IMR-90 (cell line): ENCODE measurements at regions not wholly inside any gene's neighbourhood (a gene's known extent, or its start where the extent isn't known, plus 50 kb on each side); places are given as distances from the start of the nearest gene placed in this dataset.

ENCODE experiments used
- FOS ChIP-seq: fragments of 150-350 bp; IDR thresholded peaks from 2 replicates; pipeline ENCODE4 v1.6.1; 2016; ENCODE audit warnings: low read depth, low read length
- POLR2A ChIP-seq: IDR thresholded peaks from 2 replicates; pipeline ENCODE4 v1.6.1; 2012; ENCODE audit warnings: mild to moderate bottlenecking, low read depth, low read length
- TF ChIP-seq, protein P1 (sequence below): conservative IDR thresholded peaks from 2 replicates; pipeline ENCODE4 v1.5.1; 2012; ENCODE audit warnings: mild to moderate bottlenecking, low read depth, low read length, improper control_type of control experiment

DNA sequence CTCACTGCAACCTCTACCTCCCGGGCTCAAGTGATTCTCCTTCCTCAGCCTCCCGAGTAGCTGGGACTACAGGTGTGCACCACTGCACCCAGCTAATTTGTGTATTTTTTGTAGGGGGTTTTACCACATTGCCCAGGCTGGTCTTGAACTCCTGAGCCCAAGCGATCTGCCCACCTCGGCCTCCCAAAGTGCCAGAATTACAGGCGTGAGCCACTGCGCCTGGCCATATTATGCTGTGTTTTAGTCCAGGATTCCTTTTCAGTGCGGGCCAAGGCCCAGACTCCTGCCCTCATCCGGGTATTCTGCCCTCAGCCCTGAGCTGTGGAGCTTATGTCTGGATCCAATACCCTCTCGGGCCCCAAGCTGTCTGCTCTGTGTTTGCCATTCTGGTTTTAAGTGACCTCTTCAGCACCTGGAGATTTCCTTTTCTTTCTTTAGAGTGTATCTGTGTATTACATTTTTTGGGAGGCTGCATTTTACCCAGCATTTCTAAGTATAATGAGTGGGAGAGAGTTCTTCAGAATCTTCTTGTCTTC is 114.9 kb downstream of the BUB3 start:
- no peak for TF ChIP-seq FOS
- TF ChIP-seq, protein P1, sequence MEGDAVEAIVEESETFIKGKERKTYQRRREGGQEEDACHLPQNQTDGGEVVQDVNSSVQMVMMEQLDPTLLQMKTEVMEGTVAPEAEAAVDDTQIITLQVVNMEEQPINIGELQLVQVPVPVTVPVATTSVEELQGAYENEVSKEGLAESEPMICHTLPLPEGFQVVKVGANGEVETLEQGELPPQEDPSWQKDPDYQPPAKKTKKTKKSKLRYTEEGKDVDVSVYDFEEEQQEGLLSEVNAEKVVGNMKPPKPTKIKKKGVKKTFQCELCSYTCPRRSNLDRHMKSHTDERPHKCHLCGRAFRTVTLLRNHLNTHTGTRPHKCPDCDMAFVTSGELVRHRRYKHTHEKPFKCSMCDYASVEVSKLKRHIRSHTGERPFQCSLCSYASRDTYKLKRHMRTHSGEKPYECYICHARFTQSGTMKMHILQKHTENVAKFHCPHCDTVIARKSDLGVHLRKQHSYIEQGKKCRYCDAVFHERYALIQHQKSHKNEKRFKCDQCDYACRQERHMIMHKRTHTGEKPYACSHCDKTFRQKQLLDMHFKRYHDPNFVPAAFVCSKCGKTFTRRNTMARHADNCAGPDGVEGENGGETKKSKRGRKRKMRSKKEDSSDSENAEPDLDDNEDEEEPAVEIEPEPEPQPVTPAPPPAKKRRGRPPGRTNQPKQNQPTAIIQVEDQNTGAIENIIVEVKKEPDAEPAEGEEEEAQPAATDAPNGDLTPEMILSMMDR, result no peak
- TF ChIP-seq POLR2A, result no peak
